Neural progenitor cell (in vitro differentiated cells): ENCODE measurements at regions not wholly inside any gene's neighbourhood (a gene's known extent, or its start where the extent isn't known, plus 50 kb on each side); places are given as distances from the start of the nearest gene placed in this dataset.

Source experiments
- DNase-seq: peaks from one replicate; pipeline ENCODE4 v3.0.0-alpha.2; 2016; ENCODE audit warnings: low spot score
- H2AFZ ChIP-seq: fragments of 200-600 bp; sonication (generic); replicated peaks from 2 replicates; pipeline ENCODE4 v1.6.1; 2016; ENCODE audit warnings: antibody characterized with exemption
- H3F3A ChIP-seq: fragments of 200-600 bp; sonication (generic); 2 replicates; pipeline ENCODE4 v1.6.1; 2016; ENCODE audit warnings: antibody characterized with exemption, low read depth
- H3K27ac ChIP-seq: fragments of 200-600 bp; sonication (generic); 2 replicates; pipeline ENCODE4 v1.5.1; 2016; ENCODE audit warnings: mild to moderate bottlenecking
- H3K27me3 ChIP-seq: fragments of 200-600 bp; sonication (generic); 2 replicates; pipeline ENCODE4 v1.6.1; 2016; ENCODE audit warnings: mild to moderate bottlenecking, moderate library complexity
- H3K36me3 ChIP-seq: fragments of 200-600 bp; sonication (generic); 2 replicates; pipeline ENCODE4 v1.5.1; 2016
- H3K4me1 ChIP-seq: fragments of 200-600 bp; sonication (generic); 2 replicates; pipeline ENCODE4 v1.6.1; 2016; ENCODE audit warnings: mixed run types
- H3K4me2 ChIP-seq: fragments of 200-600 bp; sonication (generic); 2 replicates; pipeline ENCODE4 v1.6.1; 2016
- H3K4me3 ChIP-seq: fragments of 200-600 bp; sonication (generic); 2 replicates; pipeline ENCODE4 v1.5.1; 2016
- H3K79me2 ChIP-seq: fragments of 200-600 bp; sonication (generic); 2 replicates; pipeline ENCODE4 v1.6.1; 2016; ENCODE audit warnings: low read depth
- H3K9ac ChIP-seq: fragments of 200-600 bp; sonication (generic); 2 replicates; pipeline ENCODE4 v1.6.1; 2016
- H3K9me3 ChIP-seq: fragments of 200-600 bp; sonication (generic); 2 replicates; pipeline ENCODE4 v1.5.1; 2016; ENCODE audit warnings: low read depth
- H4K20me1 ChIP-seq: fragments of 200-600 bp; sonication (generic); 2 replicates; pipeline ENCODE4 v1.6.1; 2016; ENCODE audit warnings: low read depth
- H3K27ac Mint-ChIP-seq: 3 replicates; pipeline ENCODE4 v1.8.0; 2021; ENCODE audit warnings: mixed read lengths
- H3K27me3 Mint-ChIP-seq: 2 replicates; pipeline ENCODE4 v1.8.0; 2022; ENCODE audit warnings: low read depth, mild to moderate bottlenecking, inconsistent platforms, moderate library complexity, mixed read lengths; ENCODE audit not compliant: insufficient read depth
- H3K36me3 Mint-ChIP-seq: 3 replicates; pipeline ENCODE4 v1.8.0; 2021; ENCODE audit warnings: mixed read lengths
- H3K4me1 Mint-ChIP-seq: 3 replicates; pipeline ENCODE4 v1.8.0; 2021; ENCODE audit warnings: mixed read lengths
- H3K4me3 Mint-ChIP-seq: 3 replicates; pipeline ENCODE4 v1.8.0; 2021; ENCODE audit warnings: mild to moderate bottlenecking, moderate library complexity, mixed read lengths
- H3K9me3 Mint-ChIP-seq: 3 replicates; pipeline ENCODE4 v1.8.0; 2020; ENCODE audit warnings: mixed read lengths
- EZH2 ChIP-seq: fragments of 200-600 bp; sonication (generic); IDR thresholded peaks from 2 replicates; pipeline ENCODE4 v1.6.1; 2017; ENCODE audit warnings: antibody characterized with exemption, mild to moderate bottlenecking, moderate library complexity
- EZH2phosphoT487 ChIP-seq: fragments of 200-600 bp; sonication (generic); IDR thresholded peaks from 2 replicates; pipeline ENCODE4 v1.6.1; 2017; ENCODE audit warnings: antibody characterized with exemption
- TF ChIP-seq, protein P1 (sequence below): fragments of 200-600 bp; sonication (generic); IDR thresholded peaks from 2 replicates; pipeline ENCODE4 v1.5.1; 2017; ENCODE audit warnings: antibody characterized with exemption, mild to moderate bottlenecking

DNA sequence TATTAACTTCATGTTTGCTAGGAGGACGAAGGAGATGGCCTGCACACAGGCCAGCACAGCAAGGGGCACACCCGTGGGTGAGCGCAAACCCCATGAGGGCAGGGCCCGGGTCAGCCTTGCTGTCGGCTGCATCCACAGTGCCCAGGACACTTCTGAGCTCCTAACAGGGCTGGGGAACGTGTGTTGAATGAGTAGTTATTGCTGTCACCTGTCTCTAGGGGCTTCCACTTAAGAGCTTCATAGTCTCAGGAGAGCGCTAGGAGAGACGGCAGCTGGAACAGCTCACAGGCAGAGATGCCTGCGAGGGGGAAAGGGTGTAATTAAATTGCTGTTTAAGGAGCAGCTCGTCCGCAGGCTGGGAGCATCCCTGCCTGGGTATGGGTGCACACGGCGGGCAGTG, 91.4 kb upstream of the NEURL1B start:
- TF ChIP-seq EZH2: no peak
- no peaks in the 10 kb centered on the region for H3K9me3 ChIP-seq
- H3K36me3 ChIP-seq: no peaks in the 10 kb centered on the region
- H3K4me3 ChIP-seq: no peak overlapping the region
- no peak overlapping the region for H3K9ac ChIP-seq
- H3K27me3 ChIP-seq: no peaks in the 10 kb centered on the region
- H3K4me1 Mint-ChIP-seq: peaks cover 34% of the 10 kb centered on the region
- H3K4me2 ChIP-seq: no peak overlapping the region
- peaks cover 14% of the 10 kb centered on the region for H3K27me3 Mint-ChIP-seq
- peaks cover 21% of the 10 kb centered on the region for H3K4me1 ChIP-seq
- no peaks in the 10 kb centered on the region for H3K79me2 ChIP-seq
- H3F3A ChIP-seq: peaks cover 8% of the 10 kb centered on the region
- H3K36me3 Mint-ChIP-seq: no peaks in the 10 kb centered on the region
- H3K27ac Mint-ChIP-seq: peak overlapping the region; percentile 87
- H3K27ac ChIP-seq: no peak overlapping the region
- peaks cover 2% of the 10 kb centered on the region for H3K9me3 Mint-ChIP-seq
- H2AFZ ChIP-seq: no peak overlapping the region
- no peak for DNase-seq
- H3K4me3 Mint-ChIP-seq: peak overlapping the region; percentile 10
- no peaks in the 10 kb centered on the region for H4K20me1 ChIP-seq

DNA sequence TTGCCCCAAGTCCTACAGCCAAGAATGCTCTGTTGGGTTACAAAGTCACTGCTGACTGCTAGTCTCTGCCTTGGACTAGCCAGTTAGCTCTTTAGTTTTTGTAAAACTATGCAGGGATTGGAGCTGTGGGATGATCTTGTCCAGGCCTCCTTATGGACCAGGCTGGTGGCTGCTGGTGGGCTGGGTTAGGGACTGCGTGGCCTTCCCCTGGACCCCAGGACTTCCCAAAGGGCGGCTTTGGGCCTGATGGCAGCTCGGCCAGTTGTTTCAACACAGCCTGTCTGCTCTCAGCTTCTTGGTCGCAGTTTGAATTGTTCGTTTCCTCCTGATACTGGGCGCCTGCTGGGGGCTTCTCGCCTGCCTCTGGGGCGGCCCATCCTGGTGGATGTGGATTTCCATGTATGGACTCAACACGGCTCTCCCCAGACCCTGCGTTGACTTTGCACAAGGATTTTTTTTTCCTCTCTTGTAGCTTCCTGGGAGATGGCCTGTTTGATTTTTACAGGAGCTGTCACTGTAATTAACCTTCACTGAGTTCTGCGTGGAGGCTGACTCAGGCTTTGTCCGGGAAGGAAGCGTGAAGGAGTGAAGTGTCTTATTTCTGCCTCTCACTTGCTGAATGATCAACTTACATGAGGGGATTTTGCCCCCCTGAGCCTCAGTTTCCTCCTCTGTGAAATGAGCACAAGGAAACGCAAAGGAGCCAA, 91.9 kb upstream of the NEURL1B start:
- Mint-ChIP-seq H3K9me3 (peaks cover 2% of the 10 kb centered on the region), H3K36me3 (no peaks in the 10 kb centered on the region), H3K27me3 (peaks cover 16% of the 10 kb centered on the region), H3K27ac (peak overlapping the region; percentile 87), H3K4me3 (peak overlapping the region; percentile 10), H3K4me1 (peaks cover 30% of the 10 kb centered on the region)
- H2AFZ ChIP-seq: no peak overlapping the region
- H3K9me3 ChIP-seq: no peaks in the 10 kb centered on the region
- no peaks in the 10 kb centered on the region for H3K36me3 ChIP-seq
- no peaks in the 10 kb centered on the region for H3K79me2 ChIP-seq
- H3K27ac ChIP-seq: no peak overlapping the region
- no peaks in the 10 kb centered on the region for H3K27me3 ChIP-seq
- no peak overlapping the region for H3K4me3 ChIP-seq
- no peak overlapping the region for H3K4me2 ChIP-seq
- DNase-seq: no peak
- no peak for TF ChIP-seq EZH2
- no peak for TF ChIP-seq EZH2phosphoT487
- TF ChIP-seq, protein P1, sequence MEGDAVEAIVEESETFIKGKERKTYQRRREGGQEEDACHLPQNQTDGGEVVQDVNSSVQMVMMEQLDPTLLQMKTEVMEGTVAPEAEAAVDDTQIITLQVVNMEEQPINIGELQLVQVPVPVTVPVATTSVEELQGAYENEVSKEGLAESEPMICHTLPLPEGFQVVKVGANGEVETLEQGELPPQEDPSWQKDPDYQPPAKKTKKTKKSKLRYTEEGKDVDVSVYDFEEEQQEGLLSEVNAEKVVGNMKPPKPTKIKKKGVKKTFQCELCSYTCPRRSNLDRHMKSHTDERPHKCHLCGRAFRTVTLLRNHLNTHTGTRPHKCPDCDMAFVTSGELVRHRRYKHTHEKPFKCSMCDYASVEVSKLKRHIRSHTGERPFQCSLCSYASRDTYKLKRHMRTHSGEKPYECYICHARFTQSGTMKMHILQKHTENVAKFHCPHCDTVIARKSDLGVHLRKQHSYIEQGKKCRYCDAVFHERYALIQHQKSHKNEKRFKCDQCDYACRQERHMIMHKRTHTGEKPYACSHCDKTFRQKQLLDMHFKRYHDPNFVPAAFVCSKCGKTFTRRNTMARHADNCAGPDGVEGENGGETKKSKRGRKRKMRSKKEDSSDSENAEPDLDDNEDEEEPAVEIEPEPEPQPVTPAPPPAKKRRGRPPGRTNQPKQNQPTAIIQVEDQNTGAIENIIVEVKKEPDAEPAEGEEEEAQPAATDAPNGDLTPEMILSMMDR: no peak
- no peak overlapping the region for H3K9ac ChIP-seq
- H3K4me1 ChIP-seq: peaks cover 19% of the 10 kb centered on the region
- H3F3A ChIP-seq: peaks cover 8% of the 10 kb centered on the region
- H4K20me1 ChIP-seq: no peaks in the 10 kb centered on the region

DNA sequence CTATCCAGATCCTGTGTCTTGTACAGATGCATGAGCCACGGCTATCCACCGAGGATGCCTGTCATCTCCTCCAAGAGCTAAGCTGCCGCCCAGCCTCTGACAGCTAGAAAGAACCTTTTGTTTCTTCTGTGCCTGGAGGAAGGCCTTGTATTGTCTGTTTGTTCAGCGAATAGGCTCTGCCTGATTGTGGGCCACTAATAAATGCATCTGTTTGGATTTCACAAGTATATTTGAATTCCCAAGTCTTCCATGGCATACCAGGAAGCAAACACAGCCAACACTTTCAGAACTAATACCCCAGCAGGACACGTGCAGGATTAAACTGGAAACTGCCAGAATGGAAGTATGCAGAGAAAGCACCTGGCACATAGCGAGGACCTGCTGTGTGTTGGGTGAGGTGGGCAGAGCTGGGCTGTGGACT, 92.7 kb upstream of the NEURL1B start:
- Histone ChIP-seq H3K9me3 (no peaks in the 10 kb centered on the region), H3K27ac (no peak overlapping the region), H3K4me3 (no peak overlapping the region), H3K79me2 (no peaks in the 10 kb centered on the region), H3K4me1 (peaks cover 13% of the 10 kb centered on the region), H3K36me3 (no peaks in the 10 kb centered on the region), H3F3A (peaks cover 8% of the 10 kb centered on the region), H3K9ac (no peak overlapping the region), H4K20me1 (no peaks in the 10 kb centered on the region), H3K27me3 (no peaks in the 10 kb centered on the region), H3K4me2 (no peak overlapping the region), H2AFZ (no peak overlapping the region)
- H3K27ac Mint-ChIP-seq: no peak overlapping the region
- no peak for TF ChIP-seq EZH2
- no peak for TF ChIP-seq EZH2phosphoT487
- H3K9me3 Mint-ChIP-seq: peaks cover 2% of the 10 kb centered on the region
- no peaks in the 10 kb centered on the region for H3K36me3 Mint-ChIP-seq
- peaks cover 30% of the 10 kb centered on the region for H3K4me1 Mint-ChIP-seq
- peak; percentile 44 for DNase-seq
- no peak overlapping the region for H3K4me3 Mint-ChIP-seq
- H3K27me3 Mint-ChIP-seq: peaks cover 16% of the 10 kb centered on the region

DNA sequence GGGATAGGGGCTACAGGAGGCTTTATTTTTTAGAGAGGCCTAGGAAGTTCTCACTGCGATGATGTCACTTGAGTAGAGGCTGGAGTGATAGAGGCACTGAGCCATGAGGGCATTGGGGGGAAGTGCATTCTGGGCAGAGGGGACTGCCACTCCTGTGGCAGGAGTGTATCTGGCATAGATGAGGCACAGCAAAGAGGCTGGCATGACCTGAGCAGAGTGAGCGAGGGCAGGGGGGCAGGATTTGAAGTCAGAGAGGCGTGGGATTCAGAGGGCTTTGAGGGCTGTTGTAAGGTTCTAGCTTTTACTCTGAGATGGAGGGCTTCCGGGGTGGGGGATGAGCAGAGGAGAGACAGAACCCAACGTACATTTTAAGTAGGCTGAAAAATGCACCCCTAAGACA, 91.9 kb upstream of the SH3PXD2B start:
- Histone ChIP-seq H3K27ac (no peak overlapping the region), H3K4me3 (no peak overlapping the region), H3K9me3 (no peaks in the 10 kb centered on the region), H3K27me3 (no peaks in the 10 kb centered on the region), H3K4me2 (no peak overlapping the region), H3K36me3 (no peaks in the 10 kb centered on the region), H2AFZ (no peak overlapping the region), H3F3A (peaks cover 8% of the 10 kb centered on the region), H4K20me1 (no peaks in the 10 kb centered on the region), H3K9ac (no peak overlapping the region), H3K4me1 (peaks cover 13% of the 10 kb centered on the region), H3K79me2 (no peaks in the 10 kb centered on the region)
- no peak for DNase-seq
- H3K27ac Mint-ChIP-seq: peak overlapping the region; percentile 76
- peaks cover 10% of the 10 kb centered on the region for H3K27me3 Mint-ChIP-seq
- TF ChIP-seq, protein P1: no peak
- TF ChIP-seq EZH2phosphoT487: no peak
- TF ChIP-seq EZH2: no peak
- H3K9me3 Mint-ChIP-seq: no peaks in the 10 kb centered on the region
- peaks cover 31% of the 10 kb centered on the region for H3K4me1 Mint-ChIP-seq
- H3K4me3 Mint-ChIP-seq: no peak overlapping the region
- H3K36me3 Mint-ChIP-seq: no peaks in the 10 kb centered on the region
